Keratinocyte (primary cell): ENCODE measurements at regions not wholly inside any gene's neighbourhood (a gene's known extent, or its start where the extent isn't known, plus 50 kb on each side); places are given as distances from the start of the nearest gene placed in this dataset.

ENCODE experiments used
- DNase-seq: peaks from one replicate; pipeline ENCODE4 v3.0.0-alpha.2; 2011; ENCODE audit warnings: low read depth, missing footprints, low spot score
- FAIRE-seq: peaks from 2 replicates; lab custom pipeline; 2011; peaks lifted over from hg19 to GRCh38; lab: Jason Lieb, UNC
- H2AFZ ChIP-seq: 2 replicates; pipeline ENCODE4 v1.6.0; 2012; ENCODE audit warnings: low read length, control low read depth, inconsistent platforms; ENCODE audit not compliant: control insufficient read depth
- H3K27ac ChIP-seq: 2 replicates; pipeline ENCODE4 v1.5.1; 2011; ENCODE audit warnings: low read length; ENCODE audit not compliant: control insufficient read depth, insufficient read depth
- H3K27me3 ChIP-seq: 3 replicates; pipeline ENCODE4 v1.6.0; 2011; ENCODE audit warnings: low read length; ENCODE audit not compliant: control insufficient read depth, insufficient read depth; ENCODE audit errors: extremely low read depth
- H3K36me3 ChIP-seq, 2 experiments: 2 replicates in 1 of 2; 3 replicates in 1 of 2; pipeline ENCODE4 v1.5.1; 2011; ENCODE audit warnings: low read length in 2 of 2, mild to moderate bottlenecking in 1 of 2; ENCODE audit not compliant: control insufficient read depth in 2 of 2, insufficient read depth in 2 of 2; ENCODE audit errors: extremely low read depth in 1 of 2
- H3K4me1 ChIP-seq: 3 replicates; pipeline ENCODE4 v1.5.1; 2011; ENCODE audit warnings: low read length; ENCODE audit not compliant: control insufficient read depth, insufficient read depth; ENCODE audit errors: extremely low read depth
- H3K4me2 ChIP-seq: 3 replicates; pipeline ENCODE4 v1.6.0; 2011; ENCODE audit warnings: low read depth, low read length; ENCODE audit not compliant: control insufficient read depth, insufficient read depth; ENCODE audit errors: extremely low read depth
- H3K4me3 ChIP-seq, 3 experiments: fragments of 200-600 bp in 1 of 3; sonication (generic) in 1 of 3; 2 replicates in 2 of 3; 3 replicates in 1 of 3; pipeline ENCODE4 v1.5.1; 2011 to 2016; ENCODE audit warnings: low read length in 3 of 3, mild to moderate bottlenecking in 3 of 3, control low read depth in 2 of 3, inconsistent platforms in 1 of 3, low read depth in 1 of 3, mixed read lengths in 1 of 3, mixed run types in 1 of 3, moderate library complexity in 1 of 3; ENCODE audit not compliant: control insufficient read depth in 2 of 3, insufficient read depth in 2 of 3; ENCODE audit errors: extremely low read depth in 1 of 3
- H3K79me2 ChIP-seq: 2 replicates; pipeline ENCODE4 v1.6.0; 2012; ENCODE audit warnings: low read length; ENCODE audit not compliant: control insufficient read depth, insufficient read depth
- H3K9ac ChIP-seq: 3 replicates; pipeline ENCODE4 v1.6.0; 2011; ENCODE audit warnings: low read length; ENCODE audit not compliant: control insufficient read depth, insufficient read depth; ENCODE audit errors: extremely low read depth
- H3K9me1 ChIP-seq: 3 replicates; pipeline ENCODE4 v1.6.0; 2011; ENCODE audit warnings: low read length; ENCODE audit not compliant: control insufficient read depth, insufficient read depth; ENCODE audit errors: extremely low read depth
- H3K9me3 ChIP-seq: 2 replicates; pipeline ENCODE4 v1.5.1; 2012; ENCODE audit warnings: low read depth, low read length; ENCODE audit not compliant: control insufficient read depth
- H4K20me1 ChIP-seq: 3 replicates; pipeline ENCODE4 v1.6.0; 2011; ENCODE audit warnings: low read length; ENCODE audit not compliant: control insufficient read depth, insufficient read depth; ENCODE audit errors: extremely low read depth
- EZH2 ChIP-seq: IDR thresholded peaks from one replicate; pipeline ENCODE4 v1.6.1; 2012; ENCODE audit warnings: inconsistent platforms, mild to moderate bottlenecking, low read length, moderate library complexity
- dilution Hi-C: fragments of 300-500 bp; cut with MboI; formaldehyde crosslinking; loops from one replicate; pipeline ENCODE4 v1.7.0; 2020; ENCODE audit warnings: low sequenced_read_pairs; ENCODE audit not compliant: extremely low pct_ligation_motif_present
- TF ChIP-seq, protein P1 (sequence below), 3 experiments: IDR thresholded peaks in 1 of 3; conservative IDR thresholded peaks in 1 of 3; optimal IDR thresholded peaks in 1 of 3; 2 replicates in 2 of 3; 3 replicates in 1 of 3; pipeline versions ENCODE3 to v1.5.1; 2011; ENCODE audit warnings: low read length in 3 of 3, mild to moderate bottlenecking in 3 of 3, moderate library complexity in 2 of 3, control low read depth in 1 of 3, inconsistent platforms in 1 of 3; ENCODE audit not compliant: insufficient read depth in 2 of 3; ENCODE audit errors: extremely low read depth in 1 of 3

DNA sequence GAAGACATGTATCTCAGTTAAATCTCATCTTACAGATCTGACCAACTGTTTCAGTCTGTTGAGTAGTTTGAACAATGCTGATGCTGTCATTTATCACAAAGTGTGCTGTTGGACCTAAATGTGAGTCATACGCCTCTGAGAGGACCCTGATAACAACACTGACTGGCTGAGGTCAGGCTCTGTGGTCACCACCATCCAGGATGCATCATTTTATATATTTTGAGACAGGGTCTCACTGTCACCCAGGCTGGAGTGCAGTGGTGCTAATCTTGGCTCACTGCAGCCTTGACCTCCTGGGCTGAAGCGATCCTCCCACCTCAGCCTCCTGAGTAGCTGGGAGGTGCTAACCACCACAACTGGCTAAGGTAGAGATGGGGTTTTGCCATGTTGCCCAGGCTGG, 181.0 kb upstream of the RGS6 start:
- Histone ChIP-seq H3K79me2 (no peaks in the 10 kb centered on the region), H2AFZ (no peak overlapping the region), H4K20me1 (no peaks in the 10 kb centered on the region), H3K9me1 (no peaks in the 10 kb centered on the region), H3K4me2 (no peak overlapping the region), H3K27ac (no peak overlapping the region), H3K9ac (no peak overlapping the region), H3K27me3 (no peaks in the 10 kb centered on the region), H3K36me3 (no peaks in the 10 kb centered on the region), H3K4me1 (peaks cover 4% of the 10 kb centered on the region), H3K4me3 (no peak overlapping the region), H3K9me3 (peaks cover 4% of the 10 kb centered on the region)
- dilution Hi-C loops: no loop called here
- DNase-seq: no peak
- no peak for TF ChIP-seq EZH2
- TF ChIP-seq, protein P1, sequence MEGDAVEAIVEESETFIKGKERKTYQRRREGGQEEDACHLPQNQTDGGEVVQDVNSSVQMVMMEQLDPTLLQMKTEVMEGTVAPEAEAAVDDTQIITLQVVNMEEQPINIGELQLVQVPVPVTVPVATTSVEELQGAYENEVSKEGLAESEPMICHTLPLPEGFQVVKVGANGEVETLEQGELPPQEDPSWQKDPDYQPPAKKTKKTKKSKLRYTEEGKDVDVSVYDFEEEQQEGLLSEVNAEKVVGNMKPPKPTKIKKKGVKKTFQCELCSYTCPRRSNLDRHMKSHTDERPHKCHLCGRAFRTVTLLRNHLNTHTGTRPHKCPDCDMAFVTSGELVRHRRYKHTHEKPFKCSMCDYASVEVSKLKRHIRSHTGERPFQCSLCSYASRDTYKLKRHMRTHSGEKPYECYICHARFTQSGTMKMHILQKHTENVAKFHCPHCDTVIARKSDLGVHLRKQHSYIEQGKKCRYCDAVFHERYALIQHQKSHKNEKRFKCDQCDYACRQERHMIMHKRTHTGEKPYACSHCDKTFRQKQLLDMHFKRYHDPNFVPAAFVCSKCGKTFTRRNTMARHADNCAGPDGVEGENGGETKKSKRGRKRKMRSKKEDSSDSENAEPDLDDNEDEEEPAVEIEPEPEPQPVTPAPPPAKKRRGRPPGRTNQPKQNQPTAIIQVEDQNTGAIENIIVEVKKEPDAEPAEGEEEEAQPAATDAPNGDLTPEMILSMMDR (optimal IDR thresholded peaks at IDR 0.05 in 1 of 3, IDR thresholded peaks at IDR 0.05 in 1 of 3, conservative IDR thresholded peaks at IDR 0.05 in 1 of 3; ENCODE audit: extremely low read depth in 1 of 3, insufficient read depth in 2 of 3, low read length in 3 of 3): no peak
- no peak for FAIRE-seq

DNA sequence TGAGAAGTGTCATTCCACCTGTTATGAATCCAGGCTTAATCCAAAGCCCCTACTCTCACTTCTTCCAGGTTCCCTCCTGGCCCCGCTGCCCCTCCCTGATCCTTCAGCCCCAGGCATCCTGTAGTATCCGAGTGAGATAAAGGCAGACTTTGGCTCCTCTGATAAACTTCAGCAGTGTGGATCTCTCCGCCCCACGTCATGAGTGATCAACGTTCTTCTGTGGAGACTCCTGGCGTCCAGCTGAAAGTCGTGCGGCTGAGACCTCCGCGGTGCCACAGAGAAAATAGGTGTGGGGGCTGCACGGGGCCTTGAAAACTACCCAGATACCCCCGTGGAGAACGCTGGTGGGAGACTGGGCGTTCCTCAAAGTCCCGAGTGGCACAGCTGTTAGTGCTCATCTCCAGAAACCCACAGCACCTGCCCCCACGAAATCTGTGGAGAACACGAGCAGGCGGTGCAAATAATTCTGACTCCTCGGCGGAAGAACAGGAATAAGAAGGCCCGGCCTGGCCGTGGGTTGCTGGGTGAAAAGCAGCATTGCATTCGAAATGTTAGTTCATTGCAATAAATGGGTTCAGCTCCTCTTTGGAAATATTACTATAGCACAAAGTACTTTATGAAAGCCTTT, 180.0 kb upstream of the RGS6 start:
- Histone ChIP-seq H4K20me1 (no peaks in the 10 kb centered on the region), H3K27ac (no peak overlapping the region), H3K27me3 (no peaks in the 10 kb centered on the region), H3K9me1 (no peaks in the 10 kb centered on the region), H3K9me3 (peaks cover 4% of the 10 kb centered on the region), H3K9ac (no peak overlapping the region), H3K79me2 (no peaks in the 10 kb centered on the region), H2AFZ (no peak overlapping the region), H3K36me3 (no peaks in the 10 kb centered on the region), H3K4me3 (no peak overlapping the region), H3K4me1 (peaks cover 4% of the 10 kb centered on the region), H3K4me2 (no peak overlapping the region)
- dilution Hi-C loops: no loop called here
- no peak for DNase-seq
- FAIRE-seq: no peak
- TF ChIP-seq EZH2: no peak
- TF ChIP-seq, protein P1 (optimal IDR thresholded peaks at IDR 0.05 in 1 of 3, IDR thresholded peaks at IDR 0.05 in 1 of 3, conservative IDR thresholded peaks at IDR 0.05 in 1 of 3; ENCODE audit: extremely low read depth in 1 of 3, insufficient read depth in 2 of 3, low read length in 3 of 3): no peak
